Activated T-cell treated with anti-CD3 and anti-CD28 coated beads for 48 hours (primary cell): ENCODE measurements at regions not wholly inside any gene's neighbourhood (a gene's known extent, or its start where the extent isn't known, plus 50 kb on each side); places are given as distances from the start of the nearest gene placed in this dataset.
"Not testable (repeated sequence)": the region's sequence is repeated elsewhere in the genome, so short reads cannot be mapped to it uniquely, and the experiment has no call there.

ENCODE experiments used
- DNase-seq: peaks from one replicate; pipeline ENCODE4 v3.0.0-alpha.2; 2020; ENCODE audit warnings: low read depth

DNA sequence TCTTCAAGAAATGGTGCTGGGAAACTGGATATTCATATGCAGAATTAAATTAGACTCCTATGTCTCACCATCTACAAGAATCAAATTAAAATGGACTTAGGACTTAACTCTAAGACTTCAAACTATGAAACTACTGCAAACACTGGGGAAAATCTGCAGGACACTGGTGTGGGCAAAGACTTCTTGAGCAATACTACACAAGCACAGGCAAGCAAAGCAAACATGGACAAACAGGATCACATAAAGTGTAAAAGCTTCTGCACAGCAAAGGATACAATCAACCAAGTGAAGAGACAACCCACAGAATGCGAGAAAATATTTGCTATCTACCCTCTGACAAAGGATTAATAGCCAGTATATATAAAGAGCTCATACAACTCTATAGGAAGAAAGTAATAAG, 1161.1 kb upstream of the CITED2 start:
- DNase-seq, result no peak

DNA sequence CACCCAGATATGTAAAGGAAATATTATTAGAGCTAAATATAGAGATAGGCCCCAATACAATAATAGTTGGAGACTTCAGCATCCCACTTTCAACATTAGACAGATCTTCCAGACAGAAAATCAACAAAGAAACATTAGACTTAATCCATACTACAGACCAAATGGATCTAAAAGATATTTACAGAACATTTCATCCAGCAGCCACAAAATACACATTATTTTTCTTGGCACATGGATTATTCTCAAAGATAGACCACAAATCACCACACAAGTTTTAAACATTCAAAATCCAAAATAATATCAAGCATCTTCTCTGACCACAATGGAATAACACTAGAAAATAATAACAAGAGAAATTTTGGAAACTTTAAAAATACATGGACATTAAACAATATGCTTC, 1159.1 kb upstream of the CITED2 start:
- no peak for DNase-seq

DNA sequence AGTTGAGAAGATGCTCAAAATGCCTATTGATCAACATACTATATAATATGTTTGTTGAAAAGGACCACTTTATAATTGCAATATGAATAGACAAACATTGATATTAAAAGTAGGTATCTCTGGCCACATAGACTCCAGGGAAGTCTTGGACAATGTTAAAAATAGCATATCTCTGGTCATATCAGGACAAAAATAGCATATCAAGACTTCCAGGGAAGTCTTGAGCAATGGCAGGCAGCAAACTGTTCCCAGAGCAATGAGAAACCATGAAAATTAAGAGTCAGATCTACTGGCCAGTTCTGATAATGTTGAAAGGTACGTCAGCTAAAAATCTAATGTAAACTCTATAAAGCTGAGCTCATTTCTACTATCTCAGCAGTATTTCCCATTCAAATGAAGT, 1130.3 kb upstream of the CITED2 start:
- DNase-seq, result no peak

DNA sequence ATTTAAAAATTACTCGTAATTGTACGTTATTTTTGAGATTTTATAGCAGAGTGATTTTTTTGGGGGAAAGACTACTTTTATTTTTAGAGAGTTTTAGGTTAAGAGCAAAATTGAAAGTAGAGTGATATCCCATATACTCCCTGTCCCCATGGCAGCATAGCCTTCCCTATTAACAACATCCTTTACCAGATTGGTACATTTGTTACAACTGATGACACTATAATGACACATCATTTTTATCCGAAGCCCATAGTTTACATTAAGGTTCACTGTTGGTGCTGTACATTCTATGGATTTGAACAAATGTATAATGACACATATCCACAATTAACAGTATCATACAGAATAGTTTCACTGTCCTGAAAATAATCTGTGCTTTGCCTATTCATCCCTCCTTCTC, 1126.4 kb upstream of the CITED2 start:
- no peak for DNase-seq

DNA sequence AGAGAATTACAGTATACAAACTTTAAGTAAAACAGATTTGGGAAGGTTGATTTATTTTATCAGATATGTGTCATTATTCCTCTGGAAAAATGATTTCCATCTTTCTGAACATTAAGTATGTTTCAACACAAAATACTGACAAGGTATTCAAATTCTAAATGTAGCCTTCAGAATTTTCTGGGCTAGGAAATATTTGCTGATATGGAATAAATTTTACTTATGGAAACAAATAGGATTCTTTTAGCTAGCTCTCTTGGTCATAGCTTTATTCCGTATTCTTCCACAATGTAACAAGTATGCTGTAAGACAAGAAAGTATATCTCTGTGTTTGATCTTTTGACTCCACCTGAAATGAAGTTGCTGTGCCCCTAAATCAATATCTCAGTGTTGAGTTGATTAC, 1125.2 kb upstream of the CITED2 start:
- no peak for DNase-seq

DNA sequence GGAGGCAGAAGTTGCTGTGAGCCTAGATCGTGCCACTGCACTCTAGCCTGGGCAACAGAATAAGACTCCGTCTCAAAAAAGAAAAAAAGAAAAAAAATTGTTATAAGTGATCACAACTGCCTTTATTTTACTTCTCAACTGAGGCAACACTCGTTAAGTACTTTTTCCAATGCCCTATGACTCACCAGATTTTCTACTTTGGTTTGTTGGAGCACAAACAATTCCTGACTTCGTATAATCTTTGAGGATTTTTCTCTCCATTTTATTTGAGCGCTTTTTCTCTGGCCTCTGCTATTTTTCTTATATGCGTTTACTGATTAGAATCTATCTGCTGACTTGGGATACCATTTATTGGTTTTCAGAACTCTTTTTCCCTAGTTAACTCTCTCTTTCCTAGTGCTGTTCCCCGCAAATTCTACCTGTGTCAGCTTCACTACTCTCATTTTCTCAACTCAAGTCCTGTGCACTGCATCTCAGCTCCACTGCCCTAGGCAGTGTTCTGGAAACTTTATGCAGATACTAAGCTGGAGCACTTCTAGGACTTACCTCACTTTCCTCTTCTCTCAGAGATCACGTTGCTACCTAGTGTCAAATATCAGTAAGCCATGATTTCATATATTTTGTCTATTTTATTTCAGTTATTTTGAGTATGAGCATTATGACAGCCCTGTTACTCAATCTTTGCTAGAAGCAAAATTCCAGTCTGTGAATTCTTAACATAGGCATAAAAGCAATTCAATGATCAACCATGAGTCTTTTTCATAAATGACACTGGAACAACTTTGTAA, 1120.1 kb upstream of the CITED2 start:
- DNase-seq, result no peak

DNA sequence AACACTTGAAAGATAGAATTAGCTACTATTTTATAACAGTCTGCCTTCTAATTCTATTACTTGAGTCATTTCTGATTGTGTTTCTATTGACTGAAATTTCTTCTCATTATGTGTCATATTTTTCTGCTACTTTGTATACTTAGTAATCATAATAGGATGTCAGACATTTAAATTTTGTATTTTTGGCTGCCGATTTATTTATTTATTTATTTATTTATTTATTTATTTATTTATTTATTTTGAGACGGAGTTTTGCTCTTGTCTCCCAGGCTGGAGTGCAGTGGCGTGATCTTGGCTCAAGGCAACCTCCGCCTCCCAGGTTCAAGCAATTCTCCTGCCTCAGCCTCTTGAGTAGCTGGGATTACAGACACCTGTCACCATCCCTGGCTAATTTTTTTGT, 1119.0 kb upstream of the CITED2 start:
- not testable (repeated sequence) for DNase-seq

DNA sequence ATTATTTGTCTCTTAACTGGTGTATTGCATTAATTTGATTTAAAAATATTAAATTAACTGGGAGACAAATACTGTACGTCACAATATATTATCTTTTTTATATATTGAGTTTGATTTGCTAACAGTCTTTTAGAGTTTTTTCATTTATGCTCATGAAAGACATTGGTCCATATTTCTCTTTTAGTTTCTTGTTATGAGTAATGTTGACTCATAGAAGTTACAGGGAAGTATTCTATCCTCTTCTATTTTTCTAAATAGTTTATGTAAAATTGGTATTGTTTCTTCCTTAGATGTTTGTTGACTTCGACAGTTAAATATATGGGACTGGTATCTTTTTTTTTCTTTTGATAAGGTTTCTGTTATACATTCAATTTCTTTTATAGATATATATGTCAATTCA, 1115.6 kb upstream of the CITED2 start:
- DNase-seq, result no peak

DNA sequence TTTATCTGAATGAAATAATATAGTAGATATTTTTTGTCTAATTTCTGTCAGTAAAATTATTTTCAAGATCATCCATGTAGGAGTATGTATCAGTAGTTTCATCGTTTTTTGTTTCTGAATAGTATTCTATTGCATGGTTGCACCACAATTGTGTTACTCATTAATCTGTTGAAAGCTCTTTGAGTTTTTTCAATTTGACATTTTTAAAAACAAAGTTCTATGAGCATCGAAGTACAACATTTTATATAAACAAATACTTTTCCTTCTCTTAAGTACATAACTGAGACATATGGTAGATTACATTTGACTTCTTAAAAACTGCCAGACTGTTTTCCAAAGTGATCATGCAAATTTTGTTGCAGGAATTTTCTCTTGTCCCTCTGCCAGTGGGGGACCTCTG, 1113.1 kb upstream of the CITED2 start:
- no peak for DNase-seq

DNA sequence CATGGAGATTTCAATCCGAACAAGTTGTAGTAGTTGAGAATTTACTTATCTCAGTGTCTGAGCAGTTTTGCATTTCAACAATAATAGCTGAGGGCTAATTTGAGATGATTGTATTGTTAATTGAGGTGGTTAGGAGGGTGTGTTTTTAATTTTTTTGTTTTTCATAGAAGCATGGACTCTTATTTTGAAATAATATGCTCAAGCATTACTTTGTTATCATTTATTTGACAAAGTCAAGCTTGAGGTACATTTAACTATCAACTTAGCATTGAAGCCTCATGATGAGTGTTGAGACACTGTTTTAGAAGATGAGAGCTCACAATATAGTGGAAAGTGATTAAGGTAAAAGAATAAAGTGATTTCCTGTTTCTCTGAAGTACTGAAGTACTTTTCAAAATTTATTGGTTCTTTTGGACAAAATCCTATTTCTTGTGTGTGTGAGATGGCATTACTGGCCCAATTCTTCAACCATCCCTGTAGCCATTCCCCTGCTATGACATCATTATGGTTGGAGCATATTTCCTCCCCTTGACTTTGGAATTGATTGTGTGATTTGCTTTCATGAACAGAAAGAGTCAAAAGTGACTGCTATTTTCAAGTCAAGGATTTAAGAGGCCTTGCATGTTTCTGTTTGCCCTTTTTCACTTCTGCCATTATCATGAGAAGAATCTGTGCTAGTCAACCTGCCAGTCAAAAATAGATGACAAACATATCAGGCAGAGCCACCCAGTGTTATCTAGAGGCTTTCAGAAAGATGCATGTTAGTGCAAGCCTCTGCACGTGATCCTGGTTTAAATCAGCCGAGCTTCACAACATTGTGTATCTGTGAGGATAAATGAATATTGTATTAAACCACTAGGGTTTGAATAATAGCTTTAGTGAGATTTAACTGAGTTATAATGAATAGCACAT, 1112.3 kb upstream of the CITED2 start:
- no peak for DNase-seq

DNA sequence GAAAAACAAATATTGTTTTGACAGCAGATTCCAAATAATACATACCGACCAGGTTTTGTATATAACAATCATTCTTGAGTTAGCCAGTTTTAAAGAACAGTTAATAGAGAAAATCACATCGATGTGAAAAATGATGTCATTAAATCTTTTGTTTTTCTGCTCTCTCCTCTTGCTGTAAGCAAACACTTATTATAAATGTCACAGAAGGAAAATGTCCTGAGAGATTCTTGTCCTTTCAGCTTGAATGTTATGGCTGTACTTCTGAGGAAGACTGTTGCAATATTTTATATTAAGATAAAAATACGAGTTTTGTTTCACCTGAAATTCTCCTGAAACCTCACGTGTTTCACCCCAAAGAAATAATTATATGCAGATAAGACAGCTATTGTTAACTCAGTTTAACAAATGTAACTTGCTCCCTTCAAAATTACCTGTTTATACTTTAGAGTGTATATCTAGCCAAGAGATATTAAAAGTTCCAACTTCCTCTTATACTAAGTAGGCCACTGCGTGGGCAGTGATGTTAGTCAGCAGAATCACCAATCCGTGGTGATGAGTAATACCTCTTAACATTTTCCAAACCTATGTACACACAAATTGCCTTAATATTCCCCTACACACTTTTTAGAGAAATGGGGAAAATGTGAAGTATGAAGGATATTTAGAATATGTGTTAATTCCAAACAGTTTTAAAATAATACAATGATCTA, 1111.4 kb upstream of the CITED2 start:
- no peak for DNase-seq

DNA sequence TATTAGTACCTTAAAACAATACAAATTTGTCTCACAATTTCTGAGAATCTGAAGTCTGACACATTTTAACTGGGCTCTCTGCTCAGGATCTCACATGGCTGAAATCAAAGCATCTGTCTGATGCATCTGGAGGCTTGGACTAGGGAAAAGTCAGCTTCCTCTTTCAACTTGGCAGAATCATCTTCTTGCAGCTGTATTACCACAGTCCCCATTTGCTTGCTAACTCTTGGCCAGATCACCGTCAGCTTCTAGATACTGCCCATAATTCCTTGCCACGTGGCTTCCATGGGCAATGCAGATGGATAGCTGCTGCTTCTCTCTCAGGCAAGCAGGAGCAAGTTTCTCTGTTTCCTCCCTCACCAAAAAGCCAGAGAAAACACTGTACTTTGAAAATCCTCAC, 1106.4 kb upstream of the CITED2 start:
- no peak for DNase-seq

DNA sequence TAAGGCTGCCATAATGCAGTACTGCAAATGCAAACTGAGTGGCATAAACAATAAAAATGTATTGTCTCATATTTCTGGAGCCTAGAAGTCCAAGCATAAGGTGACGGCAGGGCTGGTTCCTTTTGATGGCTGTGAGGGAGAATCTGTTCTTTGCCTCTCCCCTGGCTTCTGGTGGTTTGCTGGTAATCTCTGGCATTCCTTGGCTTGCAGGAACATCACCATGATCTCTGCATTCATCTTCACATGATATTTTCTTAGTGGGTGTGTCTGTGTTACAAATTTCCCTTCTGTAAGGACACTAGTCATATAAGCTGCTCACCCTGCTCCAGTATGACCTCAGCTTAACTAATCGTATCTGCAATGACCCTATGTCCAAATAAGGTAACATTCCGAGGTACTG, 1104.2 kb upstream of the CITED2 start:
- no peak for DNase-seq

DNA sequence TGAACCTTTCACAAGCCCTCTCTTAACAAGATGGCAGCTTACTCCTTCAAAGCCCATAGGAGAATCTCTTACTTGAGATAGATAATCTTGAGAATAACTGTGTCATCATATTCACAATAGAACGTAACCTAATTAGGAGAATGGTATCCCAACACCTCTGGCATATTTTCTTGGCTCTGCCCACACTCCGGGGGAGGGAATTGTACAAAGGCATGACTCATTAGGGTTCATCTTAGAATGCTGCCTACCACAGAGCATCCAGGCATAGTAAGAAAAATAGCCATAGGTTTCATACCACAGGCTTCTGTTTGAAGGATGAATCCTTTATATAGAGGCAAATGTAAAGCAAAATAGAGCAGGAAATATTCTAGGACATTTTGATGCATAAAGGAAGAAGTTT, 1100.6 kb upstream of the CITED2 start:
- DNase-seq, result no peak

DNA sequence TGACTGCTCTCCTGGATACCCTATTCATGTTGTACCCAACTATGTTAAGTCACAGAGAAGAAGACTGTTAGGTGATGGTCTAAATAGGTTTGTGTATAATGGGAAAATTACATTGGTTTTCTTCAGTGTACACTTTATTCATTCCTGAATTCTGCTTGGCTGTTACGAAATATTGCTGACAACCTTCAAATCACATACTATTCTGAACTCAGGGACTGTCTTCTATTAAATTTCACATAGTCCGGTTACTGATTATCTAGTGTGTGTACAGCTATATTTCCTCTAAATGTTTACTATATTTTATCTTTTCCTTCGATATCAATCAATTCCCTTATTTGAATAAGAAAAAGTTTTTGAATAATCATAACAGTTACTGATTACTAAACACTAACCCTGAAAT, 1090.3 kb upstream of the CITED2 start:
- DNase-seq, result no peak

DNA sequence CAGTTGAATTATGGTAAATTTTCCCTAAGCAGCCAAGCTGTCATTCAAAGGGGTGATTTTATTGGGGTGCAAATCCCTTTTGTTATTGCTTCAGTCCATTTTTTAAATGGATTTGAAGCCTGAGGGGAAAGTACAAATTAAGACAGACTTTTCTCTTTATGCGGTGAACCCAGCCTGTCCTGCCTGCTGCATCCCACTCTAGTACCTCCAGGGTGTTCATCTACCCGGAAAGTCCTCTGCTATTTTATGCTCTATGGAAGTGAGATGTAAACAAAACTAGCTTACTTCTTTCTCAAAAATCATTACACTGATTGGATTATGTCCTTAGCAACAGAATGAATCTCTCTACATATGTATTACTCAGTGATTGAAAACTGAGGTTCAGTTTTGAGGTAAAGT, 1088.9 kb upstream of the CITED2 start:
- no peak for DNase-seq

DNA sequence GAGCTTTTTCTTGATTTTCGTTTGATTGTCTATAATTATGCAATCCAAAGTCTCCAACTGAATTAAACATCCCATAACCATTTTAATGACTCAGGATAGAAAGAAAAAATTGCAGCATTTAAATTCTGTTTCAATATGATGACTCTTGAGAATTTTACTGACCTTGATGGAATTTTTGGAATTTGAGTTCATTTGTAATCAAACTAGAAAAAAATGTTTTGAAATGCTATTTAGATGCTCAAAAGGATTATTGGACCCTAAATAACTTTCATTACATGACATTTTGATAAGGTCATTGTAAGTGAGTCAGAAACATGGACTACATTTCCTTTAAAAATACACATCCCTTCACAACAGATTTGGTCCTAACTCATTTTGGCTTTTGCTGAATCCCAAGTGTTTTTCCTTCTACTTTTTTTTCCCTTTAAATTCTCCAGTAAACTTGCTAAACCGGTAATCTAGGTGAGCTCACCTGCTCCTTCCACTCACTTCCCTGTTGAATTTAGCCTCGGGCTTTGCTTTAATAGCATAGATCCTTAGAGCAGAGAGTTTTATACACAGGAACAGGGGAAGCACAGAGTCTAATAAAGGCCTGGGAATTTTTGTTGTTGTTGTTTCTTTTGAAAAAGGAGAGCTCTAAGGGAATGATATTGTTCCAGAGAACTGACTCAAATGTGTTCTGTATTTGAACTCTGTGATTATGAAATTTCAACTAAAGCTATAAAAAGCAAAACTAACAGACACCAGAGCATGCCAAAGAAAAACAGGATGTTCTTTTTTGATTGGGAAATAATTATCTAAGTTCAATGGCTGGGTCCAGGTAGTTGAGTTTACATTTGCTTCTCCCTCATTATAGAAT, 1088.2 kb upstream of the CITED2 start:
- DNase-seq, result no peak

DNA sequence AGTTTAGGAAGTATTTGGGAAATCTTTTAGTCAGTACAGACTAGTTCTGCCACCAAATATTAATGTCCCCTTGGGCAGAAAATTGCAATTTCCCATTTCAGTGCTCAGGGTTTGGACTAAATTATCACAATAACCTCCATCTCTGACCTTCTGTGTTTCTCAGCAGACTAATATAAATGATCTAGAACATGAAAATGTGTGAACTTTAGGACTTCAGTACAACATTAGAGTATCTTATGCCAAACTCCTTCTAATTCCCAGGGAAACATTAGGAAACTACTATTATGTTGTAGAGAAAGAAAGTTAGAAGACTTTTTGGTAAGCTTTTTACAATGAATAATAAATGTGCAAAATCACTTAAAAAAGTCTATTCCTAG, 1087.6 kb upstream of the CITED2 start:
- no peak for DNase-seq

DNA sequence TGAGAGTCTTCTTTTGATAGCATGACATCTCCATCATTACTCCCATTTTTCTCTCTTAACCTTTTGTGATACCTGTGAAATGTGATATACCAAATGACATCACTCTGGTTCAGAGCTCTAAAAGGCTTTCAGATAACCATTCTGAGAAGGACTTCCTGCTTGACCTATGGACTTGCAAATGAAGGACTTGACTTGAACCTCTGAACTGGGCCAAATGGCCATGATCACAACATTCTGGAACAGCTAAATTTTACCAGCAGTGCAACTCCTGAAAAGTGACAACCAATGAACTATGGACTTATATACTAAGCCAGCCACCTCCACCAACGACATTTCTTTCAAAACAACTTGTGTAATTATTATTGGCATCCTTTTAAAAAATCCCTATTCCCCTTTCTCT, 1085.8 kb upstream of the CITED2 start:
- DNase-seq, result no peak

DNA sequence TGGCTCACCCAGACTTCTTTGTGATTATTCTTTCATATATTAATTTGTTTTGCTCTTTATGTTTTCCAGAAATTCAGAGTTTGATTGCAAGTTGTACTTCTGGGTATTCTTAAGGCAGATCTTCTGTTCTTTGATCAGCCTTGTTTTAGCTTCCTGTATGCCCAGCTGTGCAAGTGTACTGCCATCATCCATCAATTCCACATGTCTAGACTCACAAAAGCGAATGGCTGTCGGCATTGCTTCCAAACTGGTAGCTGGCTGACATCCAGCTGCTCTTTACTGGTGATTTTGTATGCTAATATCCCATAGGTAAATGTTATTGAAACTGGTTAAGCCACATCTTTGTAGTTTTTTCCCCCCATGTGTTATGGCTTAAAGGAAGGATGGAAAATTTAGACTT, 1084.8 kb upstream of the CITED2 start:
- no peak for DNase-seq

DNA sequence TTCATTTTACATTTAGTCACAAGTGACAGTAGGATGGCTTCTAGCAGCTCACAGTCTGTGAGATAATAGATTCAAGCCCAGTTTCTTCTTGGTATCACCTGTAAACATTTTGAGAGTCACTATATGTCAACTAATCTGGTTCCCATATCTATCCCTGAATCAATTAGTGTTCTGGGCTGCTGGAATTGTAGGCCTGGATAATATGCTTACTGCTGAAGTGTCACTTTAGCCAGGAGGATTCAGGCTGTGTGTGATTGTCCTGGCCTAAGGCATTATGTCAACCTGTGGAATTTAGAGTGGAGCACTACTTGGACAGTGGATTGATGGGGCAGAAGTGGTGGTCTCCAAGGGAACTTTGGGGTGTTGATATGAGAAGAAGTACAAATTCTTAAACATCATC, 1071.8 kb upstream of the CITED2 start:
- no peak for DNase-seq

DNA sequence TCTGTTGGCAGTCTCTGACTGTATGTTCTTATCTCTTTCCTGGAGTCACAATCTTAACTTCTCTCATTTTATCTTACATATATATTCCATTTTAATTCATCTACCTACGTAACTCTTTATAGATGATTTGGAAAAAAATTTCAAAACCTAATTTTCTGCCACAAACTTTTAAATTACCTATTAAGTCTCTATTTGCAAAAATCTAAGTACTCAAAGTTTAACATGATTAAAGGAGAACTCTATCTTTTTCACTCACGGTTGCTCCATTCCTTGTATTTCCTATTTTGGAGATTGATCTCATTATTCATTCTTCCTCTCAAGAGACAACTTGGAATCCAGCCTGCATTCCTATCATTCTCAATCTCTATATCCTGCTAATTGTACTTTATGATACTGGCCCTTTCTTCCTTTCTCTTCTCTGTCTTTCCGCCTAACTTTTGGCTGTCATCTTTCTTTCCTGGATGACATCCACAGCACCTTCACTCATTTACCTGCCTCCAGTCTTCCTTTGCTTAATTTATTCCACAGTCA, 1071.1 kb upstream of the CITED2 start:
- DNase-seq, result no peak
